ENCODE measurements at regions not wholly inside any gene's neighbourhood (a gene's known extent, or its start where the extent isn't known, plus 50 kb on each side); places are given as distances from the start of the nearest gene placed in this dataset.
A peak's percentile ranks its signal among the peaks of the same experiment; 100 is the strongest.

GRCh38 chr18:37902344-37902743 lies 336.7 kb upstream of the CELF4 start (continued):
- TF ChIP-seq REST (IDR thresholded peaks at IDR 0.05; ENCODE audit: unreplicated experiment) (no peak), EZH2 (IDR thresholded peaks at IDR 0.05; ENCODE audit: low read depth, unreplicated experiment) (no peak)

- H3K4me2 ChIP-seq: no peak overlapping the region; the same call in 1 of the 2 replicates
- H3K4me1 ChIP-seq (ENCODE audit: insufficient read depth): no peaks in the 10 kb centered on the region; the same call in 1 of the 2 replicates
- H3K79me2 ChIP-seq (replicated peaks; ENCODE audit: insufficient read depth): no peaks in the 10 kb centered on the region
- no peak overlapping the region for H3K27ac ChIP-seq (ENCODE audit: low read depth)
- TF ChIP-seq EZH2phosphoT487 (IDR thresholded peaks at IDR 0.05; ENCODE audit: unreplicated experiment): no peak
- TF ChIP-seq CREB1 (CRISPR knock-in tag; IDR thresholded peaks at IDR 0.05; ENCODE audit: low read depth): no peak
- DNase-seq (ENCODE audit: low spot score) (no peak), ATAC-seq (no peak)
- H3K27me3 ChIP-seq (ENCODE audit: insufficient read depth): no peaks in the 10 kb centered on the region
- no peaks in the 10 kb centered on the region for H4K20me1 ChIP-seq (replicated peaks; ENCODE audit: insufficient read depth)
- Mint-ChIP-seq H3K27me3 (ENCODE audit: insufficient read depth, low read depth, poor library complexity) (no peaks in the 10 kb centered on the region), H3K27ac (peak overlapping the region; percentile 36; the same call in 1 of the 2 replicates), H3K9me3 (no peaks in the 10 kb centered on the region), H3K36me3 (ENCODE audit: low read depth) (no peaks in the 10 kb centered on the region), H3K4me3 (no peak overlapping the region), H3K4me1 (peaks cover 5% of the 10 kb centered on the region; the same call in 2 of the 3 replicates)
- H3K4me3 ChIP-seq: no peak overlapping the region
- no peaks in the 10 kb centered on the region for H3F3A ChIP-seq (replicated peaks; ENCODE audit: low read depth)
- peak overlapping the region; percentile 69; the same call in 1 of the 2 replicates for H2AFZ ChIP-seq
- H3K36me3 ChIP-seq (ENCODE audit: insufficient read depth): no peaks in the 10 kb centered on the region
- H3K9me2 ChIP-seq (ENCODE audit: insufficient read depth): no peaks in the 10 kb centered on the region
Measured at GRCh38 chr18:37900326-37900725, 334.7 kb upstream of the CELF4 start.

GRCh38 chr18:37889963-37890362 lies 324.4 kb upstream of the CELF4 start:
- Mint-ChIP-seq H3K9me3 (no peaks in the 10 kb centered on the region; the same call in 2 of the 3 replicates), H3K36me3 (ENCODE audit: low read depth) (no peaks in the 10 kb centered on the region), H3K4me1 (no peaks in the 10 kb centered on the region), H3K27me3 (ENCODE audit: insufficient read depth, low read depth, poor library complexity) (peaks cover 2% of the 10 kb centered on the region), H3K27ac (no peak overlapping the region), H3K4me3 (no peak overlapping the region)
- H3F3A ChIP-seq (replicated peaks; ENCODE audit: low read depth): no peaks in the 10 kb centered on the region
- no peaks in the 10 kb centered on the region for H3K27me3 ChIP-seq (ENCODE audit: insufficient read depth)
- ATAC-seq (peak; percentile 85), DNase-seq (ENCODE audit: low spot score) (peak; percentile 41)
- no peaks in the 10 kb centered on the region for H3K79me2 ChIP-seq (replicated peaks; ENCODE audit: insufficient read depth)
- H2AFZ ChIP-seq: no peak overlapping the region
- no peak overlapping the region for H3K27ac ChIP-seq (ENCODE audit: low read depth)
- no peaks in the 10 kb centered on the region for H4K20me1 ChIP-seq (replicated peaks; ENCODE audit: insufficient read depth)
- H3K36me3 ChIP-seq (ENCODE audit: insufficient read depth): no peaks in the 10 kb centered on the region
- H3K4me2 ChIP-seq: no peak overlapping the region
- 0 out of 2 replicates have a peak, but pooled peaks cover 3% of the 10 kb centered on the region for H3K9me2 ChIP-seq (ENCODE audit: insufficient read depth)
- no peaks in the 10 kb centered on the region for H3K4me1 ChIP-seq (ENCODE audit: insufficient read depth)
- no peak overlapping the region for H3K4me3 ChIP-seq
- TF ChIP-seq EZH2 (IDR thresholded peaks at IDR 0.05; ENCODE audit: low read depth, unreplicated experiment) (no peak), CTCF (conservative IDR thresholded peaks at IDR 0.05; ENCODE audit: low read depth in 2 of 2) (peak; percentile 32 to 65), CREB1 (CRISPR knock-in tag; IDR thresholded peaks at IDR 0.05; ENCODE audit: low read depth) (no peak), ZNF462 (CRISPR knock-in tag; IDR thresholded peaks at IDR 0.05) (no peak)

All from GM23338 (cell line).